Hepatic stellate cell (primary cell): ENCODE measurements at regions not wholly inside any gene's neighbourhood (a gene's known extent, or its start where the extent isn't known, plus 50 kb on each side); places are given as distances from the start of the nearest gene placed in this dataset.

Experiments
- DNase-seq: peaks from one replicate; pipeline ENCODE4 v3.0.0; 2011; ENCODE audit warnings: low spot score

- DNase-seq: no peak
Measured at GRCh38 chr6:110033101-110033500, 55.0 kb downstream of the GPR6 start.

DNA sequence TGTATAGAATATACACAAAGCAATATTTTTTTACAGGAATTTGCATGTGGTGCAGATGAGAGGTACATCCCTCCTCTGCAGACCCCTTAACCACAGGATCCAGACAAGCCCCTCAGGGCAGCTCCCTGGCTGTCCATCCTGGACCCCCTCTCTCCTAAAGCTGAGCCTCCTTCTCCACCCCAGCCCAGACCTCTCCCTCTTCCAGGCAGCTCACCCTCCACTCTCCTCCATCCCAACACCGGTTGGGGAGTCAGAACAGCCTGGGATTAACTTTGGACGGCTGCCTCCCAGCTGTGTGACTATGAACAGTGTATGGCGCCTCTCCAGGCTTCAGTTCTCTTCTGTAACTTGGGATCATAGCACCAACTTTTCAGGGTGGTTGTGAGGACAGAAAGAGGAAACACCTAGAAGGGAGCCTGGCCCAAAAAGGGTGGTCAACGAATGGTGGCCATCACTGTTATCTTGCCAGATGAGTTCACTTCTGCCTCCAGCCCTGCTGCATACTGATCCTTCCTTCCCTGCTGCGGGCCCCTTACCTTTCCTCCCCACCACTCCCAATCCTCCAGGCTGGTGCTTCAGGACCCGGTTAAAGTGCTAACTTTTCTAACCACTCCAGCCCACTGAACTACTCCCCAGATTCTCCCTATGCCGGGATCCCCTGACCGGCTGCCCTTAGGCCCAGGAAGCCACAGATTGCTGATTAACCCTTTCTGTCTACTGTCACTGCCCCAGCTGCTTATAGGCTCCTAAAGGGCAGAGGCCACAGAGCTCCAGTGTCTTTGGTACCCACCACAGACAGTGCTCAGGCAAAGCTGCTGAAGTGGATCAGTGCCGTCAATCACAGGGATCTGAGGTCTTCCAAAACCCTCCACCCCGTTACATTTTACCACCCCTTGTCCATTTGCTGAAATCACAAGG, 55.9 kb downstream of the GPR6 start:
- no peak for DNase-seq

GRCh38 chr6:110034667-110035036, 56.5 kb downstream of the GPR6 start:
- no peak for DNase-seq

- no peak for DNase-seq
Measured at GRCh38 chr6:110035321-110035720, 57.2 kb downstream of the GPR6 start.

- no peak for DNase-seq
Measured at GRCh38 chr6:110036408-110037302, 58.5 kb downstream of the GPR6 start.

DNA sequence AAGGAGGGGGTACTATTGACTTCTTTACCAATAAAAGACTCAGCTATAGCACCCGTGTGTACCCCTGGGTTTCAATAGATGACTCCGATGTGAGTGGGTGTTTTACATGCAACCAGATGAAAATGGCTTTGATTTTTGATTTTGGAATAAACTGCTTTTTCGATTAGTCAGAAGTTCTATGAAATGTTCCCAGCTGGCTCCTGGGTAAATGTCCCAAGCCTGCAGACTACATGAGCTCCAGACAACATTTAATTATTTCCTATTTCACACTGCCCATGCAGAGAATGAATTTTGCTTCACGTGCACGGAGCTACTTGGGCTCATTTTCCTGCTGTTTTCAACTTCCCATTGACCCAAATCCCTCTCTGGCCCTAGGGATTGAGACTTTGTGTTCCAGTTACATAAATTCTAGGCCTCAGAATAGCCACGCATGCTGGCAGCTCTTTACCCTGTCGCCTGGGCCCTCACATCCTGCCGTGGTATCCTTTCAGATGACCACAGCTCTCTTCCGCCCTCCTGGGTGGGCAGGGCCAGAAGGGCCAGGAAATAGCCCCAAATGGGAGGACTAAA, 59.7 kb downstream of the GPR6 start:
- DNase-seq: no peak

DNA sequence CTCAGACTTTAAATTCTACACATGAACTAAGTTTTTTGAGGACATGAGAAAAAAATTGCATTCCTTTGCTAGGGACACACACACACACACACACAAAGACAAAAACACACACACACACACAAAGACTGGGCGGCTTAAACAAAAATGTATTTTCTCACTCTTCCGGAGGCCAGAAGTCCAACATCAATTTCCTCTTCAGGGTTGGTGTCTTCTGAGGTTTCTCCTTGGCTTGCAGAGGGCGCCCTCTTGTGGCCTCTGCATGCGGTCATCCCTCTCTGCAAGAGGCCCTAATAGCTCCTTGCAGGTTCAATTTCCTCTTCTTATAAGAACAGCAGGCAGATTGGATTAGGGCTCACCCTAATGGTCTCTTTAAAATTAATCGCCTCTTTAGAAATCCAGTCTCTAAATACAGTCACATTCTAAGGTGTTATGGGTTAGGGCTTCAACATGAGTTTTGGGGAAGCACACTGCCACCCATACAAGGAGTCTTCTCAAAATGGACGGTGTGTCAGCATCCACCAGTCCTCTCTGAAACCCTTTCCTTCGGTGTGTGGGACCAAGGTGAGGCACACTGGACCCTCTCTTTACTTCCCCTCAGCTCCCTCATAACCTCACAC, 61.4 kb downstream of the GPR6 start:
- peak; percentile 70 for DNase-seq

DNA sequence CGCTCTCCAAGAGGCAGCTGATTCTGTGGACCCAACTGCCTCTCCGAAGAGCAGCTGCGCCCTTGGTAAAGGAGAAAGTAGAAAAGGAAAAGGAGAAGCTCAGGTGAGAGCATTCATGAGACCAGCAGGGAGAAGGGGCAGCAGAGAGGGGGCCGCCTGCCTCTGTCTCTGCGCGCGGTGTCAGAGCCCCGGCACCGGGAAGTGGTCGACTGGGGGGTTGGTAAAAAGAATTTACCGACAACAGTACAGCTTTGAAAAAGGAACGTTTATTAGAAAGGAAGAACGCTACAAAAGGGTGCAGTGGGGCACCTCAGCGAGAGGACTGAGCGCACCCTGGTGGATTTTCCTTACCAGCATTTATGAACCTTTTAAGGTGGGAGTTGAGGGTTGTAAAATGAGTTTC, 61.9 kb downstream of the GPR6 start:
- DNase-seq: peak; percentile 30

DNA sequence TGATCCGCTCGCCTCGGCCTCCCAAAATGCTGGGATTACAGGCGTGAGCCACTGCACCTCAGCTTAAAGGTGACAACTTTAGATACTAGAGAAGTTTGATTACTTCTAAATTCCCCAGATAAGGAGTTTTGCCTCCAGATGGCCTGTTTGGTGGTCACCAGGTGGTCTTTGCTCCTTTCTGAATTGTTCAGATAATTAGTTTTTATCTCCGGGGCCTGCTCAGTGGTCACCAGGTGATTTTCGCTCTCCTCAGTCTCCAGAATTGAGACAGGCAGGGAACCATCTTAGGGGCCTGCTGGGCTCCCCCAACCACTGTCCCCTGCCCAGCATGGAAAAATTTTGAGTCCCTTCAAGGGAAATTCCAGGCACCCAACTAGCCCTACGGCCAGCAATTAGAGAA, 62.6 kb downstream of the GPR6 start:
- no peak for DNase-seq

- DNase-seq: no peak
Measured at GRCh38 chr6:110041126-110041525, 63.0 kb downstream of the GPR6 start.

- DNase-seq: no peak
Measured at GRCh38 chr6:110041830-110042229, 63.7 kb downstream of the GPR6 start.

DNA sequence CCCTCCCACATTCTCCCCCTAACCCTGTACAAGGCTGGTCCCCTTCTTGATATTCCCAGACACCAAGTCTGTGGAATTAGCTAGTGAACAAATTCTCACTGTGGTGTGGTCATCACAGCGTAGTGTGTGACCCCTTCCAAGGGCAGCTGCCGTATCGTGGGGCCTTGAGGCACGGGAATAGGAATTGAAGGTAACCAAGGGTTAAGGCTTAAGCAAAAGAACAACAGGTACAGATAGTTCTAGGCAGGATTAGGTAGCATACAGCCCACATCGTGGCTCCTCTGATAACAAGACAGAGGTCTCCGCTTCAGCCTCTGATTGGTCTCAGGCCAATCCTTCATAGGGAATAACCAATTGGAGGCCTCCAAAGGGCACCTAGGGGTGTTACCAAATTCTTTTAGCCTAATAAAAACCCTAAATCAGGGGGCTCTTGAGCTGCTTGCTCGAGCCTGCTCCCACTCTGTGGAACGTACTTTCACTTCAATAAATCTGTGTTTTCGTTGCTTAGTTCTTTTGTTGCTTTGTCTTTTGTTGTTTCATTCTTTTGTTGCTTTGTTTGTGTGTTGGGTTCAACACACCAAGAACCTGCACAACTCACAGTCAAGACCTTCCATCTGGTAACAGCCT, 64.7 kb downstream of the GPR6 start:
- no peak for DNase-seq

- DNase-seq: no peak
Measured at GRCh38 chr6:110043366-110043994, 65.4 kb downstream of the GPR6 start.

- DNase-seq: no peak
Measured at GRCh38 chr6:110044096-110044495, 66.0 kb downstream of the GPR6 start.

GRCh38 chr6:110044622-110045021, 66.5 kb downstream of the GPR6 start:
- no peak for DNase-seq

GRCh38 chr6:110048221-110048875, 70.2 kb downstream of the GPR6 start:
- DNase-seq: no peak

DNA sequence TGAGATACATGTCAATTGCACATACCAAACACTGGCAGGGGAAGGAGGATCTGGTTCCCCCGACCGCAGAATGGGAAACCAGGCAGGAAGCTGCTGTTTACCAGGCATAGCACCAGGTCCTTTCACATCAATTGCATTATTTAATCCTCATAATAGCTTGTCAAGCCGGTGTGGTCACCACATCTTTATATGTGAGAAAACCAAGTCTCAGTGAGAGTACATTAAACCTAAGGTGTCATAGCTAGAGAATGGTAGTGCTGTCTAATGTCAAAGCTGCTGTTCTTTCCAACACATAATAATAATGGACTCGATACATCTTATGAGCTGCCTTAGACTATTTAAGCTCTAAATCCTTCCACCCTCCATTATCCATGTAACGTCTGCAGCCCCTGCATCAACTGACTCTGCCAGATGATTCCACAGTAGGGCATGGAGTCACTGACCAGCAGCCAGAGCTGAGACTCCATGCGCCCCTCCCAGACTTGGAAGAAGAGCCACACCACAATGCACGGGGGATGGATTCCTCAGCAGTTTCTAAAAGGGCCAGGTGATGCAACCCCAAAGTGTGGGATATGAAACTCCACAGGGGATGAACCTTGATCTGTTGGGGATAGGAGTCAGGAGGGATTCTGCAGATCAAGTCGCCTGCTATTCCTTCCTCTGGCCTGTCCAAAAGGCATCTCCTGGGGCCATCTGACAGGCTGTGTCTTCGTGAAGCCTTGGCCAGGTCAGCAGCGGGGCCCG, 71.8 kb downstream of the GPR6 start:
- DNase-seq: no peak
